H1 (cell line): ENCODE measurements at regions not wholly inside any gene's neighbourhood (a gene's known extent, or its start where the extent isn't known, plus 50 kb on each side); places are given as distances from the start of the nearest gene placed in this dataset.

Experiments used
- CTCF ChIA-PET: fragments of 300-600 bp; sonication (Branson Sonifier 250); formaldehyde crosslinking; loops from one replicate; lab custom pipeline; 2021; ENCODE audit not compliant: partially characterized antibody; lab: Charles Lee
- POLR2A ChIA-PET: fragments of 300-600 bp; sonication (Branson Sonifier 250); formaldehyde crosslinking; loops from one replicate; lab custom pipeline; 2021; ENCODE audit warnings: inconsistent platforms; ENCODE audit not compliant: partially characterized antibody; lab: Charles Lee
- DNase-seq, 2 experiments: peaks; one replicate each; pipeline versions ENCODE4 v3.0.0 to v3.0.0-alpha.2; 2010 to 2022; ENCODE audit warnings: low spot score in 2 of 2, low read depth in 1 of 2, mixed read lengths in 1 of 2
- FAIRE-seq: peaks from 2 replicates; lab custom pipeline; 2011; peaks lifted over from hg19 to GRCh38; lab: Jason Lieb, UNC
- H2AFZ ChIP-seq: 2 replicates; pipeline ENCODE4 v1.8.1; 2012; ENCODE audit warnings: low read length, inconsistent platforms
- H2AK5ac ChIP-seq: 2 replicates; pipeline ENCODE4 v1.6.1; 2013; ENCODE audit warnings: low read depth, low read length
- H2BK120ac ChIP-seq: replicated peaks from 2 replicates; pipeline ENCODE3; 2013; ENCODE audit warnings: low read depth, low read length, inconsistent platforms
- H2BK12ac ChIP-seq: 2 replicates; pipeline ENCODE4 v1.6.1; 2013; ENCODE audit warnings: low read depth, low read length
- H2BK15ac ChIP-seq: 2 replicates; pipeline ENCODE4 v1.6.1; 2013; ENCODE audit warnings: low read length
- H2BK20ac ChIP-seq: 2 replicates; pipeline ENCODE4 v1.6.1; 2013; ENCODE audit warnings: low read length
- H2BK5ac ChIP-seq: 2 replicates; pipeline ENCODE4 v1.6.1; 2013; ENCODE audit warnings: low read depth, low read length
- H3K14ac ChIP-seq: 2 replicates; pipeline ENCODE4 v1.6.1; 2013; ENCODE audit warnings: inconsistent platforms; ENCODE audit not compliant: insufficient read length
- H3K18ac ChIP-seq: 2 replicates; pipeline ENCODE4 v1.6.1; 2013; ENCODE audit warnings: low read length; ENCODE audit errors: extremely low read depth
- H3K23ac ChIP-seq: 2 replicates; pipeline ENCODE4 v1.6.1; 2013; ENCODE audit warnings: inconsistent platforms; ENCODE audit not compliant: insufficient read length
- H3K23me2 ChIP-seq: 2 replicates; pipeline ENCODE4 v1.6.1; 2013; ENCODE audit warnings: low read depth, low read length
- H3K27ac ChIP-seq: 2 replicates; pipeline ENCODE4 v1.6.1; 2011; ENCODE audit warnings: low read depth, low read length, inconsistent platforms
- H3K27me3 ChIP-seq, 4 experiments: replicated peaks in 1 of 4; 1 replicate in 1 of 4; 2 replicates in 3 of 4; pipeline versions ENCODE4 v1.6.1 to v1.8.1; 2011 to 2013; ENCODE audit warnings: low read length in 3 of 4, mild to moderate bottlenecking in 3 of 4, inconsistent platforms in 2 of 4, mixed read lengths in 2 of 4, moderate library complexity in 1 of 4; ENCODE audit not compliant: control insufficient read depth in 3 of 4, insufficient read depth in 3 of 4; ENCODE audit errors: extremely low read depth in 1 of 4
- H3K36me3 ChIP-seq, 4 experiments: 2 replicates each; pipeline versions ENCODE4 v1.6.1 to v1.8.1; 2011 to 2013; ENCODE audit warnings: mild to moderate bottlenecking in 4 of 4, low read length in 3 of 4, moderate library complexity in 2 of 4, control low read depth in 1 of 4, inconsistent platforms in 1 of 4; ENCODE audit not compliant: insufficient read depth in 4 of 4, control insufficient read depth in 2 of 4
- H3K4ac ChIP-seq: replicated peaks from 2 replicates; pipeline ENCODE3; 2013; ENCODE audit warnings: low read length, low read depth, mixed read lengths, inconsistent platforms; ENCODE audit not compliant: insufficient read length
- H3K4me1 ChIP-seq, 4 experiments: replicated peaks in 1 of 4; 1 replicate in 1 of 4; 2 replicates in 3 of 4; pipeline versions ENCODE4 v1.6.1 to v1.8.1; 2011 to 2013; ENCODE audit warnings: low read length in 3 of 4, inconsistent platforms in 2 of 4, mixed read lengths in 1 of 4; ENCODE audit not compliant: insufficient read depth in 4 of 4, control insufficient read depth in 3 of 4
- H3K4me2 ChIP-seq, 2 experiments: 2 replicates each; pipeline versions ENCODE4 v1.6.1 to v1.8.1; 2011 to 2013; ENCODE audit warnings: low read depth in 2 of 2, low read length in 2 of 2, control low read depth in 1 of 2, inconsistent platforms in 1 of 2, mild to moderate bottlenecking in 1 of 2; ENCODE audit not compliant: insufficient read depth in 1 of 2
- H3K4me3 ChIP-seq, 4 experiments: fragments of 200-600, 300-600 bp in 1 of 4; sonication (generic), shearing (Covaris generic), sonication (Bioruptor Twin) in 1 of 4; 2 replicates each; pipeline versions ENCODE4 v1.5.1 to v1.8.1; 2011 to 2016; ENCODE audit warnings: low read length in 4 of 4, low read depth in 3 of 4, control low read depth in 2 of 4, inconsistent platforms in 2 of 4, mild to moderate bottlenecking in 2 of 4, mixed read lengths in 1 of 4, moderate library complexity in 1 of 4; ENCODE audit not compliant: insufficient read depth in 2 of 4; ENCODE audit errors: extremely low read depth in 1 of 4
- H3K56ac ChIP-seq: replicated peaks from 2 replicates; pipeline ENCODE3; 2013; ENCODE audit warnings: low read depth, mild to moderate bottlenecking, mixed read lengths, low read length, inconsistent platforms; ENCODE audit not compliant: insufficient read length
- H3K79me1 ChIP-seq: 2 replicates; pipeline ENCODE4 v1.6.1; 2013; ENCODE audit warnings: low read depth, low read length, control low read depth
- H3K79me2 ChIP-seq, 2 experiments: 2 replicates each; pipeline versions ENCODE4 v1.6.1 to v1.8.1; 2012 to 2013; ENCODE audit warnings: low read length in 2 of 2, mild to moderate bottlenecking in 2 of 2, inconsistent platforms in 1 of 2; ENCODE audit not compliant: insufficient read depth in 2 of 2, control insufficient read depth in 1 of 2
- H3K9ac ChIP-seq, 4 experiments: replicated peaks in 1 of 4; 1 replicate in 1 of 4; 2 replicates in 3 of 4; pipeline versions ENCODE4 v1.6.1 to v1.8.1; 2011 to 2013; ENCODE audit warnings: low read depth in 3 of 4, low read length in 3 of 4, control low read depth in 2 of 4, mild to moderate bottlenecking in 2 of 4, moderate library complexity in 2 of 4, inconsistent platforms in 1 of 4; ENCODE audit errors: extremely low read depth in 1 of 4
- H3K9me3 ChIP-seq, 2 experiments: 2 replicates each; pipeline versions ENCODE4 v1.6.1 to v1.8.1; 2012 to 2013; ENCODE audit warnings: mild to moderate bottlenecking in 2 of 2, moderate library complexity in 2 of 2, control low read depth in 1 of 2, inconsistent platforms in 1 of 2, low read depth in 1 of 2, low read length in 1 of 2, mixed read lengths in 1 of 2; ENCODE audit not compliant: insufficient read depth in 2 of 2
- H4K20me1 ChIP-seq, 2 experiments: replicated peaks in 1 of 2; 2 replicates each; pipeline versions ENCODE3 to v1.8.1; 2011 to 2013; ENCODE audit warnings: inconsistent platforms in 2 of 2, low read length in 2 of 2, mild to moderate bottlenecking in 1 of 2; ENCODE audit not compliant: insufficient read depth in 2 of 2, control insufficient read depth in 1 of 2
- H4K5ac ChIP-seq: 2 replicates; pipeline ENCODE4 v1.6.1; 2013; ENCODE audit warnings: low read length, low read depth, mixed read lengths, inconsistent platforms; ENCODE audit not compliant: insufficient read length
- H4K8ac ChIP-seq: 2 replicates; pipeline ENCODE4 v1.8.0; 2013; ENCODE audit warnings: mild to moderate bottlenecking, moderate library complexity, low read length, inconsistent platforms; ENCODE audit not compliant: insufficient read depth; ENCODE audit errors: extremely low read depth
- H4K91ac ChIP-seq: replicated peaks from 2 replicates; pipeline ENCODE3; 2013; ENCODE audit warnings: low read length, mixed read lengths, inconsistent platforms; ENCODE audit not compliant: insufficient read length
- CBX8 ChIP-seq: fragments of 300-800, 300-1000 bp; sonication (generic); IDR thresholded peaks from 2 replicates; pipeline ENCODE4 v1.7.1; 2016; ENCODE audit warnings: low read depth, low read length, borderline replicate concordance
- CHD2 ChIP-seq: IDR thresholded peaks from 2 replicates; pipeline ENCODE4 v1.6.1; 2012; ENCODE audit warnings: low read length, improper control_type of control experiment
- EGR1 ChIP-seq: IDR thresholded peaks from 2 replicates; pipeline ENCODE4 v1.6.1; 2011; ENCODE audit warnings: low read depth, low read length, borderline replicate concordance
- JUN ChIP-seq: IDR thresholded peaks from 2 replicates; pipeline ENCODE4 v1.6.1; 2011; ENCODE audit warnings: low read depth, mild to moderate bottlenecking, improper control_type of control experiment, low read length
- JUND ChIP-seq: IDR thresholded peaks from 2 replicates; pipeline ENCODE4 v1.6.1; 2011; ENCODE audit warnings: mild to moderate bottlenecking, improper control_type of control experiment, low read length
- KDM1A ChIP-seq: fragments of 200-600, 300-600 bp; sonication (generic); IDR thresholded peaks from 2 replicates; pipeline ENCODE4 v1.7.1; 2016; ENCODE audit warnings: mild to moderate bottlenecking, low read length, borderline replicate concordance
- KDM4A ChIP-seq: IDR thresholded peaks from one replicate; pipeline ENCODE4 v1.7.1; 2012; ENCODE audit warnings: low read depth, mild to moderate bottlenecking, moderate library complexity, low read length, inconsistent platforms; ENCODE audit not compliant: severe bottlenecking
- MAX ChIP-seq: IDR thresholded peaks from 2 replicates; pipeline ENCODE4 v1.6.1; 2012; ENCODE audit warnings: inconsistent platforms
- NANOG ChIP-seq: IDR thresholded peaks from 2 replicates; pipeline ENCODE4 v1.6.1; 2011; ENCODE audit warnings: low read length, low read depth, mild to moderate bottlenecking, inconsistent platforms; ENCODE audit not compliant: insufficient read depth, poor library complexity, severe bottlenecking
- RXRA ChIP-seq: IDR thresholded peaks from 2 replicates; pipeline ENCODE4 v1.6.1; 2011; ENCODE audit warnings: low read depth, mild to moderate bottlenecking, low read length, moderate library complexity; ENCODE audit not compliant: insufficient read depth
- SP1 ChIP-seq: IDR thresholded peaks from 2 replicates; pipeline ENCODE4 v1.6.1; 2011; ENCODE audit warnings: low read depth, low read length
- SP4 ChIP-seq: IDR thresholded peaks from 2 replicates; pipeline ENCODE4 v1.6.1; 2012; ENCODE audit warnings: low read length, inconsistent platforms
- SUZ12 ChIP-seq: fragments of 200-600 bp; sonication (generic); IDR thresholded peaks from 2 replicates; pipeline ENCODE4 v1.6.1; 2012; ENCODE audit warnings: mild to moderate bottlenecking, inconsistent platforms, low read length, moderate library complexity, mixed read lengths
- TAF7 ChIP-seq: optimal IDR thresholded peaks from 2 replicates; pipeline ENCODE3; 2011; ENCODE audit warnings: low read depth, mild to moderate bottlenecking, inconsistent platforms, low read length, moderate library complexity, borderline replicate concordance
- TCF12 ChIP-seq: IDR thresholded peaks from 2 replicates; pipeline ENCODE4 v1.6.1; 2011; ENCODE audit warnings: low read depth, mild to moderate bottlenecking, low read length
- ZNF274 ChIP-seq: IDR thresholded peaks from 2 replicates; pipeline ENCODE4 v1.7.0; 2012; ENCODE audit warnings: low read length, borderline replicate concordance; ENCODE audit errors: extremely low read depth
- WGBS, 2 experiments: shearing (Covaris generic) in 1 of 2; methylation state at CpG; one replicate each; pipeline versions ENCODE4 v1.1.6 to v1.1.7; 2013 to 2015; ENCODE audit warnings: low lambda C conversion rate in 2 of 2, mixed read lengths in 2 of 2, inconsistent platforms in 1 of 2, low coverage in 1 of 2, missing lambda C conversion rate in 1 of 2; ENCODE audit not compliant: insufficient replicate concordance in 2 of 2, insufficient coverage in 1 of 2, insufficient read length in 1 of 2; ENCODE audit errors: extremely low coverage in 1 of 2, missing lambda C conversion rate in 1 of 2; 5-methylcytosine and 5-hydroxymethylcytosine counted together

DNA sequence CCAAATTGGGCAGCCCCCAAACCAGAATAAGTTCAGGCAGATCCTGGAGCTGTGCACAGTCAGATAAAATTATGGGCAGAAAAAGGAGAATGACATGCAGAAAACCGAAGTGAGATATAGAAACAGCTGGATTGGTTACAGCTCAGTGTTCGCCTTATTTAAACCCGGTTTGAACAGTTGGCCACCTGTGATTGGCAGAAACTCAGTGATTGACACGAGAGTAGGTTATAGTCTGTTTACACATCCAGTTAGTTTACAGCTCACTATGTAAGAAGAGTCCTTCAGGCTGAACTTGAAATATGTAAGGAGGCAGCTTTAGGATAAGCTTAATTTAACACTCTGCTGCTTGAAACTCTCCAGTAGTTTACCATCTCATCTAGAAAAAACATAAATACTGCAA lies 271.6 kb upstream of the ARRDC4 start:
- no peak for DNase-seq
- H4K5ac ChIP-seq: no peak overlapping the region
- H3K23me2 ChIP-seq: no peaks in the 10 kb centered on the region; the same call in 1 of the 2 replicates
- no peak overlapping the region for H2AK5ac ChIP-seq
- H3K79me2 ChIP-seq: no peaks in the 10 kb centered on the region
- H2BK20ac ChIP-seq: no peak overlapping the region
- no peak overlapping the region for H3K9ac ChIP-seq
- no peak overlapping the region for H3K14ac ChIP-seq
- no peaks in the 10 kb centered on the region for H3K27me3 ChIP-seq
- H3K4ac ChIP-seq: no peak overlapping the region
- H2AFZ ChIP-seq: no peak overlapping the region
- no peak overlapping the region for H3K18ac ChIP-seq
- H2BK5ac ChIP-seq: no peak overlapping the region
- 92% methylated on average over 4 of the region's 4 CpGs; no CpG with 5 or more reads in 1 of the 2 experiments for WGBS, 2 experiments
- no peaks in the 10 kb centered on the region for H3K9me3 ChIP-seq
- no peaks in the 10 kb centered on the region for H3K36me3 ChIP-seq
- no peak overlapping the region for H3K23ac ChIP-seq
- no peak for FAIRE-seq
- H4K8ac ChIP-seq: no peak overlapping the region
- no peak overlapping the region for H4K91ac ChIP-seq
- no peaks in the 10 kb centered on the region for H4K20me1 ChIP-seq
- no peak overlapping the region for H2BK15ac ChIP-seq
- H3K79me1 ChIP-seq: no peaks in the 10 kb centered on the region
- CTCF ChIA-PET: no interaction called here
- POLR2A ChIA-PET: no interaction called here
- H3K4me2 ChIP-seq: no peak overlapping the region
- no peaks in the 10 kb centered on the region for H3K4me1 ChIP-seq
- H3K4me3 ChIP-seq: no peak overlapping the region
- no peak overlapping the region for H3K56ac ChIP-seq
- H2BK120ac ChIP-seq: no peak overlapping the region
- no peak overlapping the region for H3K27ac ChIP-seq
- no peak overlapping the region for H2BK12ac ChIP-seq
- TF ChIP-seq JUN (no peak), KDM1A (no peak), KDM4A (no peak), NANOG (no peak), MAX (no peak), SP1 (no peak), RXRA (no peak), EGR1 (no peak), CHD2 (no peak), ZNF274 (no peak), SP4 (no peak), TCF12 (no peak), CBX8 (no peak), SUZ12 (no peak), TAF7 (no peak), JUND (no peak)
